Mesenchymal stem cell (in vitro differentiated cells and primary cell): ENCODE measurements at regions not wholly inside any gene's neighbourhood (a gene's known extent, or its start where the extent isn't known, plus 50 kb on each side); places are given as distances from the start of the nearest gene placed in this dataset.

Experiments used
- DNase-seq: peaks from one replicate; pipeline ENCODE4 v3.0.0-alpha.2; 2013
- H2AFZ ChIP-seq: one replicate; pipeline ENCODE4 v1.6.1; 2013; ENCODE audit warnings: low read depth, mild to moderate bottlenecking, control low read depth, inconsistent platforms, low read length, moderate library complexity
- H2AK5ac ChIP-seq: 2 replicates; pipeline ENCODE4 v1.6.1; 2013; ENCODE audit warnings: low read length, moderate library complexity, mild to moderate bottlenecking, inconsistent platforms; ENCODE audit not compliant: severe bottlenecking
- H2BK120ac ChIP-seq: one replicate; pipeline ENCODE4 v1.6.1; 2013; ENCODE audit warnings: low read depth, mild to moderate bottlenecking, inconsistent platforms, low read length, moderate library complexity
- H2BK12ac ChIP-seq, 2 experiments: one replicate each; pipeline ENCODE4 v1.6.1; 2013; ENCODE audit warnings: inconsistent platforms in 2 of 2, low read length in 2 of 2, mild to moderate bottlenecking in 2 of 2, moderate library complexity in 2 of 2, control low read depth in 1 of 2
- H2BK15ac ChIP-seq: one replicate; pipeline ENCODE4 v1.6.1; 2013; ENCODE audit warnings: mild to moderate bottlenecking, low read depth, inconsistent platforms; ENCODE audit not compliant: poor library complexity, severe bottlenecking
- H2BK5ac ChIP-seq: 2 replicates; pipeline ENCODE4 v1.6.1; 2013; ENCODE audit warnings: low read depth, mild to moderate bottlenecking, low read length, control low read depth, inconsistent platforms; ENCODE audit not compliant: poor library complexity, severe bottlenecking
- H3K14ac ChIP-seq, 2 experiments: one replicate each; pipeline ENCODE4 v1.6.1; 2013; ENCODE audit warnings: inconsistent platforms in 2 of 2, low read length in 2 of 2, control low read depth in 1 of 2, mild to moderate bottlenecking in 1 of 2, moderate library complexity in 1 of 2
- H3K18ac ChIP-seq, 2 experiments: one replicate each; pipeline ENCODE4 v1.6.1; 2013; ENCODE audit warnings: inconsistent platforms in 2 of 2, low read length in 2 of 2, control low read depth in 1 of 2, low read depth in 1 of 2, mild to moderate bottlenecking in 1 of 2
- H3K23ac ChIP-seq, 2 experiments: one replicate each; pipeline ENCODE4 v1.6.1; 2013; ENCODE audit warnings: inconsistent platforms in 2 of 2, low read length in 2 of 2, mild to moderate bottlenecking in 2 of 2, moderate library complexity in 2 of 2, control low read depth in 1 of 2
- H3K27ac ChIP-seq: 2 replicates; pipeline ENCODE4 v1.5.1; 2013; ENCODE audit warnings: mild to moderate bottlenecking, moderate library complexity, low read length, control low read depth, inconsistent platforms; ENCODE audit not compliant: poor library complexity, severe bottlenecking
- H3K27me3 ChIP-seq, 2 experiments: 2 replicates each; pipeline versions ENCODE4 v1.6.1 to v1.7.0; 2013; ENCODE audit warnings: low read length in 2 of 2, mild to moderate bottlenecking in 2 of 2, moderate library complexity in 2 of 2, control low read depth in 1 of 2, inconsistent platforms in 1 of 2; ENCODE audit not compliant: control insufficient read depth in 1 of 2, insufficient read depth in 1 of 2
- H3K36me3 ChIP-seq, 2 experiments: 2 replicates each; pipeline versions ENCODE4 v1.6.1 to v1.7.0; 2013; ENCODE audit warnings: low read length in 2 of 2, control low read depth in 1 of 2, inconsistent platforms in 1 of 2, low read depth in 1 of 2, mild to moderate bottlenecking in 1 of 2; ENCODE audit not compliant: insufficient read depth in 2 of 2, control insufficient read depth in 1 of 2
- H3K4ac ChIP-seq, 2 experiments: one replicate each; pipeline ENCODE4 v1.6.1; 2013; ENCODE audit warnings: inconsistent platforms in 2 of 2, low read length in 2 of 2, mild to moderate bottlenecking in 2 of 2, moderate library complexity in 2 of 2, control low read depth in 1 of 2, low read depth in 1 of 2
- H3K4me1 ChIP-seq: 2 replicates; pipeline ENCODE4 v1.6.1; 2013; ENCODE audit warnings: low read depth, low read length, control low read depth; ENCODE audit not compliant: control insufficient read depth, insufficient read depth
- H3K4me2 ChIP-seq: 2 replicates; pipeline ENCODE4 v1.6.1; 2013; ENCODE audit warnings: low read length, mild to moderate bottlenecking, inconsistent platforms; ENCODE audit not compliant: poor library complexity, severe bottlenecking
- H3K4me3 ChIP-seq, 2 experiments: 2 replicates each; pipeline versions ENCODE4 v1.5.1 to v1.7.0; 2013; ENCODE audit warnings: low read length in 2 of 2, mild to moderate bottlenecking in 2 of 2, control low read depth in 1 of 2, low read depth in 1 of 2; ENCODE audit not compliant: insufficient read depth in 1 of 2
- H3K79me1 ChIP-seq: replicated peaks from 2 replicates; pipeline ENCODE4 v1.6.1; 2013; ENCODE audit warnings: mild to moderate bottlenecking, control low read depth, low read length, inconsistent platforms; ENCODE audit not compliant: poor library complexity, severe bottlenecking
- H3K9ac ChIP-seq: 2 replicates; pipeline ENCODE4 v1.7.0; 2013; ENCODE audit warnings: mild to moderate bottlenecking, low read length, moderate library complexity
- H3K9me3 ChIP-seq: 2 replicates; pipeline ENCODE4 v1.7.0; 2013; ENCODE audit warnings: mild to moderate bottlenecking, low read length; ENCODE audit not compliant: control insufficient read depth
- H4K8ac ChIP-seq: one replicate; pipeline ENCODE4 v1.6.1; 2013; ENCODE audit warnings: inconsistent platforms, mild to moderate bottlenecking, low read length, moderate library complexity
- H4K91ac ChIP-seq: one replicate; pipeline ENCODE4 v1.6.1; 2013; ENCODE audit warnings: mild to moderate bottlenecking, low read length, inconsistent platforms
- WGBS: methylation state at CpG from one replicate; pipeline ENCODE4 v1.1.7; 2013; ENCODE audit warnings: mixed read lengths; 5-methylcytosine and 5-hydroxymethylcytosine counted together

- no peak overlapping the region for H2BK15ac ChIP-seq
- H3K4me2 ChIP-seq, result no peak overlapping the region
- no peak overlapping the region for H4K91ac ChIP-seq
- H3K27ac ChIP-seq, result no peak overlapping the region
- no peak overlapping the region for H2BK120ac ChIP-seq
- H3K4ac ChIP-seq, result no peak overlapping the region
- H3K14ac ChIP-seq, result no peak overlapping the region
- no peak overlapping the region for H3K18ac ChIP-seq
- H3K79me1 ChIP-seq, result no peaks in the 10 kb centered on the region
- no peaks in the 10 kb centered on the region for H3K27me3 ChIP-seq
- peaks cover 27% of the 10 kb centered on the region for H3K9me3 ChIP-seq
- H3K4me3 ChIP-seq, result no peak overlapping the region
- 87% methylated on average over 1 of the region's 1 CpG for WGBS
- H4K8ac ChIP-seq, result no peak overlapping the region
- H3K9ac ChIP-seq, result no peak overlapping the region
- H3K36me3 ChIP-seq, result no peaks in the 10 kb centered on the region
- DNase-seq, result no peak
- no peak overlapping the region for H2BK5ac ChIP-seq
- no peak overlapping the region for H2AK5ac ChIP-seq
- no peak overlapping the region for H3K23ac ChIP-seq
- no peaks in the 10 kb centered on the region for H3K4me1 ChIP-seq
- no peak overlapping the region for H2BK12ac ChIP-seq
- H2AFZ ChIP-seq, result no peak overlapping the region
Observed at GRCh38 chr9:26341545-26341944, 551.1 kb downstream of the CAAP1 start.

- no peak overlapping the region for H3K4me2 ChIP-seq
- no peak overlapping the region for H2AFZ ChIP-seq
- no peak overlapping the region for H3K27ac ChIP-seq
- no peaks in the 10 kb centered on the region for H3K79me1 ChIP-seq
- no peak for DNase-seq
- H3K23ac ChIP-seq, result no peak overlapping the region
- 94% methylated on average over 2 of the region's 5 CpGs for WGBS
- H3K4ac ChIP-seq, result no peak overlapping the region
- no peak overlapping the region for H2AK5ac ChIP-seq
- no peak overlapping the region for H2BK120ac ChIP-seq
- no peaks in the 10 kb centered on the region for H3K36me3 ChIP-seq
- no peak overlapping the region for H2BK5ac ChIP-seq
- no peak overlapping the region for H3K9ac ChIP-seq
- H3K18ac ChIP-seq, result no peak overlapping the region
- no peak overlapping the region for H4K91ac ChIP-seq
- peaks cover 21% of the 10 kb centered on the region for H3K9me3 ChIP-seq
- no peak overlapping the region for H2BK12ac ChIP-seq
- H2BK15ac ChIP-seq, result no peak overlapping the region
- no peak overlapping the region for H3K4me3 ChIP-seq
- no peak overlapping the region for H3K14ac ChIP-seq
- H3K4me1 ChIP-seq, result no peaks in the 10 kb centered on the region
- no peaks in the 10 kb centered on the region for H3K27me3 ChIP-seq
- no peak overlapping the region for H4K8ac ChIP-seq
Observed at GRCh38 chr9:26339796-26340195, 552.8 kb downstream of the CAAP1 start.

- no peak overlapping the region for H3K9ac ChIP-seq
- no peak overlapping the region for H3K4me3 ChIP-seq
- H3K4ac ChIP-seq, result no peak overlapping the region
- H3K4me1 ChIP-seq, result no peaks in the 10 kb centered on the region
- no peaks in the 10 kb centered on the region for H3K79me1 ChIP-seq
- no peak overlapping the region for H4K91ac ChIP-seq
- H4K8ac ChIP-seq, result no peak overlapping the region
- H3K36me3 ChIP-seq, result no peaks in the 10 kb centered on the region
- no peak overlapping the region for H3K14ac ChIP-seq
- H2AK5ac ChIP-seq, result no peak overlapping the region
- no peak overlapping the region for H2BK12ac ChIP-seq
- H2AFZ ChIP-seq, result no peak overlapping the region
- H2BK5ac ChIP-seq, result no peak overlapping the region
- no peak overlapping the region for H3K4me2 ChIP-seq
- H3K23ac ChIP-seq, result no peak overlapping the region
- no peak overlapping the region for H3K27ac ChIP-seq
- WGBS, result 50% methylated on average over 1 of the region's 2 CpGs
- H3K27me3 ChIP-seq, result no peaks in the 10 kb centered on the region
- DNase-seq, result no peak
- no peak overlapping the region for H3K18ac ChIP-seq
- no peaks in the 10 kb centered on the region for H3K9me3 ChIP-seq
- no peak overlapping the region for H2BK15ac ChIP-seq
- H2BK120ac ChIP-seq, result no peak overlapping the region
Observed at GRCh38 chr9:26335116-26335515, 557.5 kb downstream of the CAAP1 start.

GRCh38 chr9:26334706-26335105 lies 557.9 kb downstream of the CAAP1 start:
- whole genome bisulfite sequencing, result 89% methylated on average over 2 of the region's 4 CpGs
- no peak overlapping the region for H3K4me2 ChIP-seq
- no peaks in the 10 kb centered on the region for H3K36me3 ChIP-seq

More at GRCh38 chr9:26334706-26335105, 557.9 kb downstream of the CAAP1 start:
- Histone ChIP-seq H3K27me3 (no peaks in the 10 kb centered on the region), H3K4ac (no peak overlapping the region), H3K18ac (no peak overlapping the region), H2BK120ac (no peak overlapping the region), H3K9ac (no peak overlapping the region), H3K79me1 (no peaks in the 10 kb centered on the region), H3K4me3 (no peak overlapping the region), H2AK5ac (no peak overlapping the region), H3K14ac (no peak overlapping the region), H2BK15ac (no peak overlapping the region), H4K8ac (no peak overlapping the region), H3K4me1 (no peaks in the 10 kb centered on the region), H2BK12ac (no peak overlapping the region), H3K9me3 (no peaks in the 10 kb centered on the region), H3K27ac (no peak overlapping the region), H4K91ac (no peak overlapping the region), H2BK5ac (no peak overlapping the region), H2AFZ (no peak overlapping the region), H3K23ac (no peak overlapping the region)
- DNase-seq, result no peak
